T-helper 2 cell treated with Interferon-gamma antibody and Interleukin-4, amounts not matched to agents 5 μg/mL and 100 μg/mL, for 36 hours (primary cell): ENCODE measurements at regions not wholly inside any gene's neighbourhood (a gene's known extent, or its start where the extent isn't known, plus 50 kb on each side); places are given as distances from the start of the nearest gene placed in this dataset.
"Not testable (repeated sequence)": the region's sequence is repeated elsewhere in the genome, so short reads cannot be mapped to it uniquely, and the experiment has no call there.

Experiments
- DNase-seq: peaks from one replicate; pipeline ENCODE4 v3.0.0; 2021; ENCODE audit warnings: low spot score
- H3K27ac Mint-ChIP-seq: one replicate; pipeline ENCODE4 v1.8.0; 2021; ENCODE audit warnings: mild to moderate bottlenecking, mixed read lengths
- H3K27me3 Mint-ChIP-seq: one replicate; pipeline ENCODE4 v1.8.0; 2021; ENCODE audit warnings: low read depth, mixed read lengths
- H3K36me3 Mint-ChIP-seq: one replicate; pipeline ENCODE4 v1.8.0; 2021; ENCODE audit warnings: low read depth, mixed read lengths
- H3K4me1 Mint-ChIP-seq: one replicate; pipeline ENCODE4 v1.8.0; 2021; ENCODE audit warnings: low read depth, mixed read lengths
- H3K4me3 Mint-ChIP-seq: one replicate; pipeline ENCODE4 v1.8.0; 2022; ENCODE audit warnings: mild to moderate bottlenecking, moderate library complexity, mixed read lengths
- H3K9me3 Mint-ChIP-seq: one replicate; pipeline ENCODE4 v1.8.0; 2021; ENCODE audit warnings: mixed read lengths

DNA sequence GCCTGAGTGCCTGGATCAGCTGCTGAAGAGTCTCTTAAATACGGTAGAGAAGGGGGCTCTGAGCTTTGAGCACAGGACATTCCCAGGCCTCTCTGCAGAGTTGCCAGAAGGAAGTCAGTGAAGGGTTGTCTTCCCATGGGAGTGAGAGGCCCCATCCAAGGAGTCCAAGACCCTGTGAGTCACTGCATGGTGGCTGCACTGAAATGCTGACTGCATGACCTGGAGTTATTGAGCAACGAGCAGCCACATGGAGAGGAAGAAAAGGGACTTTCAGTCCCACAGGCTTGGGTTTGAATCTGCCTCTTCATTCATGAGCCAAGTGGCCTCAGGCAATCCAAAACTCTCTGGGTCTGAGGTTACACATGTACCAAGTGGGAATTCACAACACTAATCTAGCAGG is 69.6 kb upstream of the RASGRF1 start:
- DNase-seq, result no peak
- no peaks in the 10 kb centered on the region for H3K9me3 Mint-ChIP-seq
- no peaks in the 10 kb centered on the region for H3K4me1 Mint-ChIP-seq
- peaks cover 2% of the 10 kb centered on the region for H3K27me3 Mint-ChIP-seq
- H3K36me3 Mint-ChIP-seq, result no peaks in the 10 kb centered on the region
- no peak overlapping the region for H3K4me3 Mint-ChIP-seq
- H3K27ac Mint-ChIP-seq, result no peak overlapping the region

DNA sequence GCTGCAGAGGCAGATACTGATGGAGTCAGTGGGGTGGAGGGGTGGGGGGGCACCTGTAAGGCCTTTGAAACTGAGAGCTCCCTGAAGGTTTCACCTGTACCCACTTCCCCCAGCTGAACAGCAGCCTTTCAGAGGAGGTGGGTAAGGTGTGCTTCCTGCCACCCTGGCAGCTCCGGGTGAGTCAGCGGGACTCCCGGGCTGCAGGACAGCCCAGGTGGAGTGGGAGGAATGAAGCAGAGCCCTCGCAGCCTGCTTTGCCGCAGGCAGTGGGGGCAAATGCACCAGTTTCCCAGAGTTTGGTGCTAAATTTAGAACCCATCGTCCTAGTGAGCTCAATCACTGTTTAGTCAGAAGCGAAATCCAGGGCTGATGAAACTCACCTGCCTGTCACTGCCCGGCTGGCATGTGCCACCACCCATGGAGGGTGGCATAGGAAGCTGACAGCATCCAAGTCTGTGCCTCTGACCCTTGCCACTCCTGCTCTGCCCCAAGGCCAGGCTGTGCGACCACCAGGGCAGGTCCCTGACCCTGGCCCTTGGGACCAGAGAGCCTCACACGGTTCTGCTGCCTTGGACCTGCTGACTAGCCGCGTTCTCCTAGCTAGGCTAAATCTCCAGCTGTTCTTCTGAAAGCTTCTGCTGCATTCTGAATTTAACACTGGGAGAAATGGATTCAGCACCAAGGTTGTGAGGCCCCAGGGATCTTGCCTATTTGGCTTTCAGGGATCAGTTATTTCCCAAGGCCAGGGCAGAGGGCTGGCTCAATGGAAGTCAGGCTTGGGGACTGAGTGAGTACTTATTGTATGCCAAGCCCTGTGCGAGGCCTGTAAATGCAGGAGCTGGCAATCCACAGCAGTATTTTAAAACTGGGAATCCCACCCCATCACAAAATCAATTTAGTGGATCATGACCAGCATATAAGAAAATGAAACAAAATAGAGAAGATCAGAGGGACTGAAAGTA is 67.3 kb upstream of the RASGRF1 start:
- Mint-ChIP-seq H3K4me3 (no peak overlapping the region), H3K36me3 (no peaks in the 10 kb centered on the region), H3K4me1 (no peaks in the 10 kb centered on the region), H3K27me3 (peaks cover 2% of the 10 kb centered on the region), H3K9me3 (no peaks in the 10 kb centered on the region), H3K27ac (no peak overlapping the region)
- no peak for DNase-seq

DNA sequence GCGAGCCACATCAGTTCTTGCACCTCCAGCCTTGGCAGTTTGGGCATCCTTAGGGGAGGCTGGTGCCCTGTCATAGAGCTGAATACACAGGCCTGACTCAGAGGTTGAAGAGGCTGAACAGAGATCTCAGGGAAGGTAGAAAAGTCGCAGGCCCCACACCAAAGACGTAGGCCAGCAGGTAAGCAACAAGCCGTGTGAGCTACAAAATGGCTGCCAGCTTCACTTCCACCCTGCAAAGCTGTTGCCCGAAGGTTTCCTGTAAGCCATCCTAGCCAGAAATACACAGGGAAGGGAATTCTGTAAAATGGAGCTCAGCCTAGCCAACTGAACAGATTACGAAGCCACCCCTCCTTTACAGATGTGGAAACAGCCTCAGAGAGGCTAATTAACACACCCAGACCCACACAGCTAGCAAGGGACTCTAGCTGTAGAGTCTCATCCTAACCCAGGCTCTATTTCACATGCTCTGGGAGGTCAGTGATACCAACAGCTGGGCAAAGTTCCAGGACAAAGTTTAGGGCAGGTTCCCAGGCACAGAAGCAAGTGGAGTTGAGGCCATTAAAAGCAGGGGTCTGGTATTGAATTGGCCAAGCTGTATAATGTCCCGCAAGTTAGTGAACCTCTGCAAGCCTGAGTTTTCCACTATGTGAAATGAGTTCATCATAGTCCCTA is 66.3 kb upstream of the RASGRF1 start:
- Mint-ChIP-seq H3K4me1 (no peaks in the 10 kb centered on the region), H3K27ac (no peak overlapping the region), H3K4me3 (no peak overlapping the region), H3K36me3 (no peaks in the 10 kb centered on the region), H3K27me3 (peaks cover 2% of the 10 kb centered on the region), H3K9me3 (no peaks in the 10 kb centered on the region)
- no peak for DNase-seq

DNA sequence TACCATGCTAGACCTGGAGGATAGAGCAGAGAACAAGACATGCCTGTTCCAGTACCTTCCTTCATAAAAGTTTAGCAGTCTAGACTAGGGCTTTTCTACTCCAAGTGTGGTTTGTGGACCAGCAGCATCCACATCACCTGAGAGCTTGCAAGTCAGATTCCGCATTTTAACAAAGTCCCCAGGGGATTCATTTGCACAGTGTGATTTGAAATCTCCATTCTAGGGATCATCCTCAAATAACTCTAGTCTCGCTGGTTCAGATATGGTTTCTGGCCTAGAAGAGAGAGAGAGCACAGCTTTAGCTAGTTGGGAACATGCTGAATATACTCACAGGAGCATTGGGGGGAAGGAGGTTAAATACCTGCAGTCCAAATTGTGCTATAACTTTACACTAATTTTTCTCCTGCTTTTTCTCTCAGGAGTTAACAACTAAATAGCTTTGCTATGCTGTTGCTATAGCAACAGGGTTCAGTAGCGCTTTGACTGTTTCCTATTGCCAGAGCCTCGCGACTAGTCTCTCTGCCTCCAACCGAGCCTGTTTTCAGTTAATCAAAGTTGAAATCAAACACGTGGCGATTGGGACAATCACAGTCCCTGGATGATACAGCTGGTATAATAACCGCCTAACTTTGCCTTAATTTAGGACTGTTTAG is 64.0 kb upstream of the RASGRF1 start:
- H3K4me1 Mint-ChIP-seq, result no peaks in the 10 kb centered on the region
- H3K27me3 Mint-ChIP-seq, result no peaks in the 10 kb centered on the region
- H3K27ac Mint-ChIP-seq, result no peak overlapping the region
- no peaks in the 10 kb centered on the region for H3K36me3 Mint-ChIP-seq
- peaks cover 4% of the 10 kb centered on the region for H3K9me3 Mint-ChIP-seq
- no peak overlapping the region for H3K4me3 Mint-ChIP-seq
- DNase-seq, result no peak

DNA sequence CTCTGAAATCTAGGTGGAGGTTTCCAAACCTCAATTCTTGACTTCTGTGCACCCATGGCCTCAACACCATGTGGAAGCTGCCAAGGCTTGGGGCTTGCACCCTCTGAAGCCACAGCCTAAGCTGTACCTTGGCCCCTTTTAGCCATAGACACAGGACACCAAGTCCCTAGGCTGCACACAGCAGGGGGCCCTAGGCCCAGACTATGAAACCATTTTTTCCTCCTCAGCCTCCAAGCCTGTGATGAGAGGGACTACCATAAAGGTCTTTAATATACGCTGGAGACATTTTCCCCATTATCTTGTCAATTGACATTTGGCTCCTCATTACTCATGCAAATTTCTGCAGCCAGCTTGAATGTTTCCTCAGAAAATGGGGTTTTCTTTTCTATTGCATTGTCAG is 53.7 kb upstream of the RASGRF1 start:
- H3K27ac Mint-ChIP-seq, H3K27me3 Mint-ChIP-seq, H3K4me3 Mint-ChIP-seq, DNase-seq, H3K36me3 Mint-ChIP-seq, H3K4me1 Mint-ChIP-seq: not testable (repeated sequence)
- peaks cover 31% of the 10 kb centered on the region for H3K9me3 Mint-ChIP-seq

DNA sequence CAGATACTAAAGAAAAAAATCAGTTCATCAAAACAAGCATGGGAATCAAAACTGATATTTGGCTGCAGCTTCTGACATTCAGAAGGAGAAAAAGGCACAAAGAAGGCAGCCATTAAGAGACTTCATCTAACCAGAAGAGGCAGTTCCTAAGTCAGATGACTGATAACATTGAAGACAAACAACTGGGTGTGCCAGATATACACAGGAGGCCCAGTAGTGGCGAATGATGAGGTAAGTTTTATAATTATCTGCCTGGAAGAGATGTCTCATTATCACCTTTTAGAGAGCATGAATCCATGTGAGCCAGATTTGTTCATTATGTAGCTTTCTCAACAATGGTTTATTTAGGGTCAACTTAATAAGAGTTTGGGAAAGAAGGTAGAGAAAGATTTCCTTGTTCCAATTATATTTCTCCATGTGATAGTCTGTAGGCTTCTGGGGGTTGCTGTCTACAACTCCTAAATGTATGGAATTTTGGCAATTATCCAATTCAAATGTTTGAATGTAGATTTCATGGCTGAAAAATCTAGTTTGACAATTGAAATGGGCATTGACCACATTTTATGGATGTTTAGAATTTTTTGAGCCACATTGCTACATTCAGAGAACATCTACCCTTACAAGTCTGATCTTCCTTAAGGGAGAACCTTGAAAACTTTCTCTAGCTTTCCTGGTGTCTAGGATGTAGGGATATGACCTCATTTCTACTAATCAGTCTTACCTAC is 50.4 kb upstream of the RASGRF1 start:
- peaks cover 11% of the 10 kb centered on the region for H3K27me3 Mint-ChIP-seq
- H3K36me3 Mint-ChIP-seq, result no peaks in the 10 kb centered on the region
- DNase-seq, result no peak
- H3K4me3 Mint-ChIP-seq, result no peak overlapping the region
- H3K27ac Mint-ChIP-seq, result no peak overlapping the region
- H3K9me3 Mint-ChIP-seq, result peaks cover 21% of the 10 kb centered on the region
- H3K4me1 Mint-ChIP-seq, result no peaks in the 10 kb centered on the region
